GM12878 (cell line): ENCODE measurements at regions not wholly inside any gene's neighbourhood (a gene's known extent, or its start where the extent isn't known, plus 50 kb on each side); places are given as distances from the start of the nearest gene placed in this dataset.

ENCODE experiments used
- ATAC-seq: fragments of 200-7000 bp; cut with Tn5 transposase; 3 replicates; pipeline ENCODE4 v1.9.1; 2020; ENCODE audit warnings: mild to moderate bottlenecking, moderate library complexity
- BruUV-seq: library from RNA; stranded (reverse); fragments of 400-500 nt; replicated peaks from 2 replicates; lab custom pipeline; 2021; lab: Mats Ljungman, UMichigan
- CTCF ChIA-PET: fragments of 300-600 bp; sonication (Branson Sonifier 250); formaldehyde crosslinking; extraction: SDS; loops from one replicate; lab custom pipeline; 2021; ENCODE audit warnings: inconsistent platforms; lab: Yijun Ruan, JAX
- POLR2A ChIA-PET: fragments of 350-600 bp; formaldehyde crosslinking; extraction: SDS; loops from one replicate; lab custom pipeline; 2021; ENCODE audit warnings: inconsistent platforms; lab: Charles Lee
- RAD21 ChIA-PET: fragments of 300-600 bp; sonication (Branson Sonifier 250); formaldehyde crosslinking; loops from one replicate; lab custom pipeline; 2023; ENCODE audit warnings: antibody characterized with exemption; ENCODE audit not compliant: unreplicated experiment; lab: Charles Lee
- SMC1A ChIA-PET: fragments of 300-600 bp; sonication (Branson Sonifier 250); formaldehyde crosslinking; loops from one replicate; lab custom pipeline; 2023; ENCODE audit not compliant: unreplicated experiment, uncharacterized antibody; lab: Charles Lee
- DNase-seq: peaks from one replicate; pipeline ENCODE4 v3.0.0-alpha.2; 2011; ENCODE audit warnings: low read depth, low spot score
- FAIRE-seq: peaks from 3 replicates; lab custom pipeline; 2011; peaks lifted over from hg19 to GRCh38; lab: Jason Lieb, UNC
- H2AFZ ChIP-seq: 2 replicates; pipeline ENCODE4 v1.6.0; 2011; ENCODE audit warnings: low read depth, low read length, control low read depth; ENCODE audit not compliant: control insufficient read depth
- H3K27ac ChIP-seq: 2 replicates; pipeline ENCODE4 v1.5.1; 2011; ENCODE audit warnings: control low read depth; ENCODE audit not compliant: control insufficient read depth, insufficient read depth
- H3K27me3 ChIP-seq, 2 experiments: replicated peaks in 1 of 2; 2 replicates each; pipeline versions ENCODE4 v1.6.0 to v1.6.1; 2011; ENCODE audit warnings: low read length in 1 of 2; ENCODE audit not compliant: control insufficient read depth in 2 of 2, insufficient read depth in 2 of 2
- H3K36me3 ChIP-seq, 2 experiments: 2 replicates each; pipeline ENCODE4 v1.5.1; 2011; ENCODE audit warnings: low read length in 1 of 2; ENCODE audit not compliant: control insufficient read depth in 2 of 2, insufficient read depth in 2 of 2
- H3K4me1 ChIP-seq: 2 replicates; pipeline ENCODE4 v1.6.1; 2011; ENCODE audit warnings: mild to moderate bottlenecking, low read length, moderate library complexity, mixed read lengths; ENCODE audit not compliant: control insufficient read depth, insufficient read depth
- H3K4me2 ChIP-seq: 2 replicates; pipeline ENCODE4 v1.6.0; 2011; ENCODE audit warnings: control low read depth; ENCODE audit not compliant: control insufficient read depth, insufficient read depth
- H3K4me3 ChIP-seq: fragments of 200-600 bp; sonication (generic); 2 replicates; pipeline ENCODE4 v1.5.1; 2016
- H3K79me2 ChIP-seq: 2 replicates; pipeline ENCODE4 v1.6.0; 2011; ENCODE audit warnings: low read length; ENCODE audit not compliant: control insufficient read depth, insufficient read depth
- H3K9ac ChIP-seq: 2 replicates; pipeline ENCODE4 v1.8.0; 2011; ENCODE audit warnings: low read length, control low read depth, mixed read lengths; ENCODE audit not compliant: control insufficient read depth, insufficient read depth
- H3K9me3 ChIP-seq: replicated peaks from 3 replicates; pipeline ENCODE4 v1.5.1; 2011; ENCODE audit warnings: mild to moderate bottlenecking, low read length; ENCODE audit not compliant: control insufficient read depth, insufficient read depth
- H4K20me1 ChIP-seq: 2 replicates; pipeline ENCODE4 v1.6.0; 2011; ENCODE audit not compliant: control insufficient read depth, insufficient read depth
- ASH2L ChIP-seq: fragments of 300-600, 200-600 bp; sonication (generic); IDR thresholded peaks from 2 replicates; pipeline ENCODE4 v1.6.1; 2017; ENCODE audit warnings: low read depth, mild to moderate bottlenecking, borderline replicate concordance
- CHD4 ChIP-seq: fragments of 200-600 bp; sonication (generic); IDR thresholded peaks from 2 replicates; pipeline ENCODE4 v1.6.1; 2016; ENCODE audit warnings: mild to moderate bottlenecking
- NBN ChIP-seq: fragments of 450-650 bp; IDR thresholded peaks from 2 replicates; pipeline ENCODE4 v1.6.1; 2016
- NRF1 ChIP-seq: conservative IDR thresholded peaks from 2 replicates; pipeline ENCODE4 v1.6.1; 2011; ENCODE audit warnings: mild to moderate bottlenecking, low read depth, low read length, improper control_type of control experiment
- RELA ChIP-seq: fragments of 450-650 bp; IDR thresholded peaks from 2 replicates; pipeline ENCODE4 v1.8.0; 2014; ENCODE audit warnings: borderline replicate concordance; ENCODE audit not compliant: partially characterized antibody
- SREBF1 ChIP-seq: IDR thresholded peaks from 2 replicates; pipeline ENCODE4 v1.6.1; 2012; ENCODE audit warnings: mild to moderate bottlenecking, low read length
- ZNF384 ChIP-seq: IDR thresholded peaks from 2 replicates; pipeline ENCODE4 v1.6.1; 2012; ENCODE audit warnings: low read depth, mild to moderate bottlenecking, low read length, improper control_type of control experiment, borderline replicate concordance
- ZSCAN29 ChIP-seq: fragments of 450-650 bp; IDR thresholded peaks from 2 replicates; pipeline ENCODE4 v1.6.1; 2017; ENCODE audit warnings: mild to moderate bottlenecking, moderate library complexity
- WGBS: methylation state at CpG from one replicate; pipeline ENCODE4 v1.1.6; 2016; ENCODE audit warnings: low lambda C conversion rate; ENCODE audit not compliant: insufficient replicate concordance, insufficient coverage; ENCODE audit errors: missing lambda C conversion rate; 5-methylcytosine and 5-hydroxymethylcytosine counted together
- in situ Hi-C: fragments of 300-500 bp; cut with MboI; formaldehyde crosslinking; loops from 9 replicates; pipeline ENCODE4 v1.14.3; 2018; ENCODE audit warnings: mixed read lengths
- intact Hi-C: fragments of 100-400 bp; cut with micrococcal nuclease; formaldehyde crosslinking; loops from one replicate; pipeline ENCODE4 v1.14.2; 2022; ENCODE audit not compliant: unreplicated experiment
- TF ChIP-seq, protein P1 (sequence below): fragments of 450-650 bp; IDR thresholded peaks from 2 replicates; pipeline ENCODE4 v1.6.1; 2016; ENCODE audit warnings: mild to moderate bottlenecking
- TF ChIP-seq, protein P2 (sequence below): IDR thresholded peaks from 2 replicates; pipeline ENCODE4 v1.6.1; 2012; ENCODE audit warnings: low read depth, low read length, improper control_type of control experiment
- TF ChIP-seq, protein P3 (sequence below): IDR thresholded peaks from 2 replicates; pipeline ENCODE4 v1.6.1; 2012; ENCODE audit warnings: low read length, inconsistent platforms
- TF ChIP-seq, protein P4 (sequence below): IDR thresholded peaks from 2 replicates; pipeline ENCODE4 v1.6.1; 2011; ENCODE audit warnings: low read depth, low read length, improper control_type of control experiment, borderline replicate concordance

DNA sequence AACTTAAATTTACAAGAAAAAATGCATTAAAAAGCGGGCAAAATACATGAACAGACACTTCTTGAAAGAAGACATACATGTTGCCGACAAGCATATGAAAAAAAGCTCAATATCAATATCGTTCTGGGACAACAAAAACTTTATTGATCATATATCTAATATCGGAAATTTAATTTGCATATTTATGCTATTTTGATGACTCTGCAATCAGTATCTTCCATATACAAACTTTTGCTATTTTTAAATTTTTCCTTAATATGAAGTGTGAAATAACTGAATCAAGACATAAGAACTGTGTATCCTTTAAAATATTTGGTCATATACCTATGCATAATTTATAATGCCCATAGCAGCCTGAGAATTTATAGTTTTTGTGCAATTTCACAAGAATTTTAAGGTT, 224.6 kb downstream of the ALX1 start:
- Histone ChIP-seq H2AFZ (no peak overlapping the region), H3K27ac (no peak overlapping the region), H3K36me3 (no peaks in the 10 kb centered on the region), H3K79me2 (no peaks in the 10 kb centered on the region), H3K4me1 (peaks cover 6% of the 10 kb centered on the region), H3K27me3 (no peaks in the 10 kb centered on the region), H3K4me3 (no peak overlapping the region), H3K9ac (no peak overlapping the region), H3K9me3 (no peaks in the 10 kb centered on the region), H4K20me1 (no peaks in the 10 kb centered on the region), H3K4me2 (no peak overlapping the region)
- BruUV-seq: no TSS peak
- TF ChIP-seq, protein P1, sequence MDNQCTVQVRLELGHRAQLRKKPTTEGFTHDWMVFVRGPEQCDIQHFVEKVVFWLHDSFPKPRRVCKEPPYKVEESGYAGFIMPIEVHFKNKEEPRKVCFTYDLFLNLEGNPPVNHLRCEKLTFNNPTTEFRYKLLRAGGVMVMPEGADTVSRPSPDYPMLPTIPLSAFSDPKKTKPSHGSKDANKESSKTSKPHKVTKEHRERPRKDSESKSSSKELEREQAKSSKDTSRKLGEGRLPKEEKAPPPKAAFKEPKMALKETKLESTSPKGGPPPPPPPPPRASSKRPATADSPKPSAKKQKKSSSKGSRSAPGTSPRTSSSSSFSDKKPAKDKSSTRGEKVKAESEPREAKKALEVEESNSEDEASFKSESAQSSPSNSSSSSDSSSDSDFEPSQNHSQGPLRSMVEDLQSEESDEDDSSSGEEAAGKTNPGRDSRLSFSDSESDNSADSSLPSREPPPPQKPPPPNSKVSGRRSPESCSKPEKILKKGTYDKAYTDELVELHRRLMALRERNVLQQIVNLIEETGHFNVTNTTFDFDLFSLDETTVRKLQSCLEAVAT: no peak
- TF ChIP-seq NBN: no peak
- no peak for TF ChIP-seq ZSCAN29
- TF ChIP-seq RELA: no peak
- no peak for TF ChIP-seq NRF1
- TF ChIP-seq, protein P2, sequence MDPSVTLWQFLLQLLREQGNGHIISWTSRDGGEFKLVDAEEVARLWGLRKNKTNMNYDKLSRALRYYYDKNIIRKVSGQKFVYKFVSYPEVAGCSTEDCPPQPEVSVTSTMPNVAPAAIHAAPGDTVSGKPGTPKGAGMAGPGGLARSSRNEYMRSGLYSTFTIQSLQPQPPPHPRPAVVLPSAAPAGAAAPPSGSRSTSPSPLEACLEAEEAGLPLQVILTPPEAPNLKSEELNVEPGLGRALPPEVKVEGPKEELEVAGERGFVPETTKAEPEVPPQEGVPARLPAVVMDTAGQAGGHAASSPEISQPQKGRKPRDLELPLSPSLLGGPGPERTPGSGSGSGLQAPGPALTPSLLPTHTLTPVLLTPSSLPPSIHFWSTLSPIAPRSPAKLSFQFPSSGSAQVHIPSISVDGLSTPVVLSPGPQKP: no peak
- in situ Hi-C loops: no loop called here
- WGBS: 37% methylated on average over 4 of the region's 4 CpGs
- ChIA-PET RAD21 (no interaction called here), SMC1A (interaction anchor here (0.7 kb wide), 1 partner anchor 14 kb away, joined by 3 read pairs; no protein-coding TSS in a partner anchor), POLR2A (no interaction called here), CTCF (no interaction called here)
- DNase-seq: no peak
- ATAC-seq: no peak
- no peak for FAIRE-seq
- intact Hi-C loops: no loop called here

DNA sequence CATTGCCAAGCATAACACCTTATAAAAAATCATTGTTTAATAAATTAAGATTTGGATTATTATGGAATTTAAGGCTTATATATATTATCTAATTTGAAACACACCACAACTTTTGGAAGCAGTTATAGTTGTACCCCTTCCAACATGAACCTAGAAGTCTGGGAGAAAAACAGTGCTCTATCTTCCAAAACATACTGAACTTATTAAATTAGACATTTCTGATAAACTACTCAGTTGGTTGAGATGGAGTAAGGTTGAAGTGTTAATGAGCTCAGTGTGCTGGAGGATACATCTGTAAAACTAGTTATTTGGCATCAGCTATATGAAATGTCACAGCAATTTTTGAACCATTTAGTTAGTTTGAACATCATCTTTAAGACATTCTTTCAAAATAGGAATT, 227.4 kb downstream of the ALX1 start:
- POLR2A ChIA-PET: no interaction called here
- H3K9ac ChIP-seq: no peak overlapping the region

More for the DNA sequence above, 227.4 kb downstream of the ALX1 start:
- ChIA-PET RAD21 (no interaction called here), SMC1A (no interaction called here), CTCF (no interaction called here)
- FAIRE-seq (no peak), ATAC-seq (no peak), DNase-seq (no peak)
- Histone ChIP-seq H4K20me1 (no peaks in the 10 kb centered on the region), H3K36me3 (no peaks in the 10 kb centered on the region), H3K4me2 (no peak overlapping the region), H3K4me3 (no peak overlapping the region), H3K4me1 (peaks cover 9% of the 10 kb centered on the region), H3K27me3 (no peaks in the 10 kb centered on the region), H2AFZ (no peak overlapping the region), H3K9me3 (no peaks in the 10 kb centered on the region), H3K79me2 (no peaks in the 10 kb centered on the region), H3K27ac (no peak overlapping the region)
- TF ChIP-seq SREBF1 (no peak), ZNF384 (no peak), CHD4 (no peak), ASH2L (no peak)
- TF ChIP-seq, protein P3, sequence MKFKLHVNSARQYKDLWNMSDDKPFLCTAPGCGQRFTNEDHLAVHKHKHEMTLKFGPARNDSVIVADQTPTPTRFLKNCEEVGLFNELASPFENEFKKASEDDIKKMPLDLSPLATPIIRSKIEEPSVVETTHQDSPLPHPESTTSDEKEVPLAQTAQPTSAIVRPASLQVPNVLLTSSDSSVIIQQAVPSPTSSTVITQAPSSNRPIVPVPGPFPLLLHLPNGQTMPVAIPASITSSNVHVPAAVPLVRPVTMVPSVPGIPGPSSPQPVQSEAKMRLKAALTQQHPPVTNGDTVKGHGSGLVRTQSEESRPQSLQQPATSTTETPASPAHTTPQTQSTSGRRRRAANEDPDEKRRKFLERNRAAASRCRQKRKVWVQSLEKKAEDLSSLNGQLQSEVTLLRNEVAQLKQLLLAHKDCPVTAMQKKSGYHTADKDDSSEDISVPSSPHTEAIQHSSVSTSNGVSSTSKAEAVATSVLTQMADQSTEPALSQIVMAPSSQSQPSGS: no peak
- TF ChIP-seq, protein P4, sequence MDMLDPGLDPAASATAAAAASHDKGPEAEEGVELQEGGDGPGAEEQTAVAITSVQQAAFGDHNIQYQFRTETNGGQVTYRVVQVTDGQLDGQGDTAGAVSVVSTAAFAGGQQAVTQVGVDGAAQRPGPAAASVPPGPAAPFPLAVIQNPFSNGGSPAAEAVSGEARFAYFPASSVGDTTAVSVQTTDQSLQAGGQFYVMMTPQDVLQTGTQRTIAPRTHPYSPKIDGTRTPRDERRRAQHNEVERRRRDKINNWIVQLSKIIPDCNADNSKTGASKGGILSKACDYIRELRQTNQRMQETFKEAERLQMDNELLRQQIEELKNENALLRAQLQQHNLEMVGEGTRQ: no peak
- BruUV-seq: no TSS peak
- in situ Hi-C loops: no loop called here
- intact Hi-C loops: no loop called here
